HCT116 (cell line): ENCODE measurements at regions not wholly inside any gene's neighbourhood (a gene's known extent, or its start where the extent isn't known, plus 50 kb on each side); places are given as distances from the start of the nearest gene placed in this dataset.

ENCODE experiments used
- ATAC-seq: fragments of 200-7000 bp; cut with Tn5 transposase; 2 replicates; pipeline ENCODE4 v1.9.1; 2020; ENCODE audit warnings: mild to moderate bottlenecking, moderate library complexity
- BruUV-seq: library from RNA; stranded (reverse); fragments of 400-500 nt; replicated peaks from 2 replicates; lab custom pipeline; 2021; lab: Mats Ljungman, UMichigan
- CTCF ChIA-PET: fragments of 300-600 bp; sonication (Branson Sonifier 250); formaldehyde crosslinking; loops from one replicate; lab custom pipeline; 2021; ENCODE audit warnings: antibody characterized with exemption; lab: Charles Lee
- POLR2A ChIA-PET: fragments of 300-600, 350-600 bp; sonication (Branson Sonifier 250); formaldehyde crosslinking; loops from one replicate; lab custom pipeline; 2021; ENCODE audit warnings: antibody characterized with exemption; lab: Charles Lee
- RAD21 ChIA-PET, 2 experiments: fragments of 300-600 bp; sonication (Branson Sonifier 250); formaldehyde crosslinking; loops; one replicate each; lab custom pipeline; 2023; ENCODE audit warnings: low total read pairs in 2 of 2; ENCODE audit not compliant: uncharacterized antibody in 2 of 2, unreplicated experiment in 2 of 2, low non-redundant PET in 1 of 2; lab: Charles Lee
- DNase-seq: peaks from one replicate; pipeline ENCODE4 v3.0.0-alpha.2; 2010; ENCODE audit warnings: low read depth, low spot score
- H2AFZ ChIP-seq: fragments of 200-600 bp; shearing (Covaris generic), sonication (generic); 2 replicates; pipeline ENCODE4 v1.6.1; 2017; ENCODE audit warnings: low read depth, mixed run types, mixed read lengths, antibody characterized with exemption, low read length; ENCODE audit not compliant: poor library complexity, severe bottlenecking
- H3K27ac ChIP-seq: 2 replicates; pipeline ENCODE4 v1.5.1; 2012; ENCODE audit warnings: low read depth, low read length
- H3K27me3 ChIP-seq: fragments of 200-600 bp; sonication (generic); 2 replicates; pipeline ENCODE4 v1.6.1; 2016; ENCODE audit warnings: mixed run types, low read length, mixed read lengths; ENCODE audit not compliant: insufficient read depth
- H3K36me3 ChIP-seq, 2 experiments: fragments of 200-500 bp in 1 of 2; fragments of 200-600 bp in 1 of 2; sonication (Bioruptor generic) in 1 of 2; sonication (generic) in 1 of 2; 2 replicates each; pipeline versions ENCODE4 v1.5.1 to v1.6.1; 2014 to 2016; ENCODE audit warnings: low read length in 2 of 2, inconsistent platforms in 1 of 2, mixed read lengths in 1 of 2, mixed run types in 1 of 2; ENCODE audit not compliant: insufficient read depth in 2 of 2, control insufficient read depth in 1 of 2
- H3K4me1 ChIP-seq, 2 experiments: fragments of 200-600 bp in 1 of 2; sonication (generic) in 1 of 2; 2 replicates each; pipeline versions ENCODE4 v1.5.1 to v1.6.1; 2012 to 2017; ENCODE audit warnings: low read length in 2 of 2, inconsistent platforms in 1 of 2, mild to moderate bottlenecking in 1 of 2, mixed read lengths in 1 of 2, mixed run types in 1 of 2, moderate library complexity in 1 of 2; ENCODE audit not compliant: insufficient read depth in 2 of 2, control insufficient read depth in 1 of 2
- H3K4me2 ChIP-seq: fragments of 200-600 bp; sonication (generic); 2 replicates; pipeline ENCODE4 v1.6.1; 2017; ENCODE audit warnings: mixed run types, low read length, mixed read lengths
- H3K4me3 ChIP-seq, 2 experiments: fragments of 200-600 bp in 1 of 2; sonication (generic) in 1 of 2; replicated peaks in 1 of 2; 2 replicates each; pipeline ENCODE4 v1.5.1; 2011 to 2016; ENCODE audit warnings: low read length in 2 of 2, control low read depth in 1 of 2, low read depth in 1 of 2, mild to moderate bottlenecking in 1 of 2, mixed read lengths in 1 of 2, mixed run types in 1 of 2
- H3K79me2 ChIP-seq: fragments of 200-600 bp; sonication (generic); 2 replicates; pipeline ENCODE4 v1.6.1; 2017; ENCODE audit warnings: mild to moderate bottlenecking, mixed run types, low read length, moderate library complexity, mixed read lengths; ENCODE audit not compliant: insufficient read depth
- H3K9ac ChIP-seq: fragments of 200-600 bp; sonication (generic); 2 replicates; pipeline ENCODE4 v1.6.1; 2016; ENCODE audit warnings: low read length, mixed read lengths
- H3K9me2 ChIP-seq: fragments of 200-600 bp; sonication (generic), shearing (Covaris generic); 2 replicates; pipeline ENCODE4 v1.6.1; 2017; ENCODE audit warnings: mixed run types, mild to moderate bottlenecking, moderate library complexity; ENCODE audit not compliant: insufficient read depth
- H3K9me3 ChIP-seq, 2 experiments: fragments of 200-500 bp in 1 of 2; fragments of 200-600 bp in 1 of 2; sonication (Bioruptor generic) in 1 of 2; sonication (generic) in 1 of 2; 2 replicates each; pipeline ENCODE4 v1.6.1; 2014 to 2017; ENCODE audit warnings: low read length in 2 of 2, mixed read lengths in 2 of 2, inconsistent platforms in 1 of 2, low read depth in 1 of 2, mild to moderate bottlenecking in 1 of 2, mixed run types in 1 of 2, moderate library complexity in 1 of 2; ENCODE audit not compliant: control insufficient read depth in 1 of 2, insufficient read depth in 1 of 2
- H4K20me1 ChIP-seq: fragments of 200-600 bp; sonication (generic), shearing (Covaris generic); 2 replicates; pipeline ENCODE4 v1.6.1; 2017; ENCODE audit warnings: mixed run types, mild to moderate bottlenecking, moderate library complexity; ENCODE audit not compliant: insufficient read depth
- CEBPB ChIP-seq: IDR thresholded peaks from 2 replicates; pipeline ENCODE4 v1.6.1; 2012; ENCODE audit warnings: low read depth
- EGR1 ChIP-seq: IDR thresholded peaks from 2 replicates; pipeline ENCODE4 v1.6.1; 2012; ENCODE audit warnings: low read depth
- EZH2phosphoT487 ChIP-seq: fragments of 200-600 bp; IDR thresholded peaks from 2 replicates; pipeline ENCODE4 v1.6.1; 2018; ENCODE audit warnings: antibody characterized with exemption, borderline replicate concordance
- FOSL1 ChIP-seq: IDR thresholded peaks from 2 replicates; pipeline ENCODE4 v1.6.1; 2012; ENCODE audit warnings: low read depth
- POLR2AphosphoS5 ChIP-seq: IDR thresholded peaks from 2 replicates; pipeline ENCODE4 v1.6.1; 2011; ENCODE audit warnings: mild to moderate bottlenecking, low read depth, low read length, moderate library complexity
- RAD21 ChIP-seq: IDR thresholded peaks from 2 replicates; pipeline ENCODE4 v1.6.1; 2012; ENCODE audit warnings: low read depth, mild to moderate bottlenecking
- SIN3A ChIP-seq: IDR thresholded peaks from 2 replicates; pipeline ENCODE4 v1.6.1; 2012; ENCODE audit warnings: low read depth
- SP1 ChIP-seq: IDR thresholded peaks from 2 replicates; pipeline ENCODE4 v1.6.1; 2012; ENCODE audit warnings: low read depth
- YY1 ChIP-seq: IDR thresholded peaks from 2 replicates; pipeline ENCODE4 v1.6.1; 2011; ENCODE audit warnings: low read length, low read depth, moderate library complexity, mild to moderate bottlenecking; ENCODE audit not compliant: insufficient replicate concordance; ENCODE audit errors: extremely low read depth
- intact Hi-C: fragments of 100-400 bp; cut with micrococcal nuclease; formaldehyde crosslinking; loops from 2 replicates; pipeline ENCODE4 v1.10.0; 2022
- TF ChIP-seq, protein P1 (sequence below): IDR thresholded peaks from 2 replicates; pipeline ENCODE4 v1.6.1; 2012

DNA sequence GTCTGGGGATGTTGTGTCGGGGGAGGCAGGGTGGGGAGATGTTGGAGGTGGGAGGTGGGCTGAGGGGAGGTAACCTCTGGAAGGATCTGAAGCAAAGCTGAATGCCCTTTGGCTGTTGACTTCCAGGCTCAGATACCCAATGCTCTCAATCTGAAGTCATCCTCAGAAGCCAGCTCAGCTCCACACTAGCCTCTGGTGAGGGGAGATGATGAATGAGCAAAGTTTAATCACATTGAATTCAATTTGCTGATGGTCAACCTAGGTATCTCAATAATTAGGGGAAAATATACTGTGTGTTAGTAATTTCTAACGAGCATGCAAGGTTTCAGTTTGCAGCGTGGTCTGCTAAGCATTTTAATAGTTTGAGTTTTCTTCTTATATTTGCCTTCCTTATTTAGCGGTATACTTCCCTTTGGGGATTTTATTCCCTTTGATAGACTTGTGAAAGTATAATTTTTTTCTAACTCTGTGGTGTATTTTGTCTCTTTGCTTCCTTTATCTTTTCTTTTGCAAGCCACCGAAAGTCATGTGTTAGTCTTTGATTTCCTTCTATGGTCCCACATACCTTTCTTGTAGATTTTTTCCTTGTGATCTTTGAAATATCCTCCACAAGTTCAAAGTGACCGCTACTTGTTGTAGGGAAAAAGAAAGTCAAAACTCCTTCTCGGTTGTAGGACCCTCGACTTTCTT is 146.3 kb upstream of the LEF1 start:
- ChIA-PET RAD21 (no interaction called here), POLR2A (no interaction called here), CTCF (no interaction called here)
- TF ChIP-seq SIN3A, result no peak
- TF ChIP-seq YY1, result no peak
- TF ChIP-seq EZH2phosphoT487, result no peak
- TF ChIP-seq SP1, result no peak
- TF ChIP-seq CEBPB, result no peak
- no peak for TF ChIP-seq RAD21
- no peak for TF ChIP-seq POLR2AphosphoS5
- TF ChIP-seq, protein P1, sequence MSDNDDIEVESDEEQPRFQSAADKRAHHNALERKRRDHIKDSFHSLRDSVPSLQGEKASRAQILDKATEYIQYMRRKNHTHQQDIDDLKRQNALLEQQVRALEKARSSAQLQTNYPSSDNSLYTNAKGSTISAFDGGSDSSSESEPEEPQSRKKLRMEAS, result no peak
- no peak for TF ChIP-seq EGR1
- TF ChIP-seq FOSL1, result no peak
- Histone ChIP-seq H3K27me3 (no peaks in the 10 kb centered on the region; the same call in 1 of the 2 replicates), H3K4me2 (no peak overlapping the region), H3K4me3 (no peak overlapping the region), H2AFZ (no peak overlapping the region), H3K27ac (no peak overlapping the region), H3K9me2 (no peaks in the 10 kb centered on the region), H3K9me3 (no peaks in the 10 kb centered on the region), H4K20me1 (no peaks in the 10 kb centered on the region), H3K79me2 (no peaks in the 10 kb centered on the region), H3K36me3 (no peaks in the 10 kb centered on the region), H3K4me1 (no peaks in the 10 kb centered on the region), H3K9ac (no peak overlapping the region)
- ATAC-seq (no peak), DNase-seq (no peak)
- intact Hi-C loops, result no loop called here
- no TSS peak for BruUV-seq
